Astrocyte of the spinal cord (primary cell): ENCODE measurements at regions not wholly inside any gene's neighbourhood (a gene's known extent, or its start where the extent isn't known, plus 50 kb on each side); places are given as distances from the start of the nearest gene placed in this dataset.

Experiments
- DNase-seq: peaks from one replicate; pipeline ENCODE4 v3.0.0; 2011; ENCODE audit warnings: low read depth, low spot score
- H3K4me3 ChIP-seq: 2 replicates; pipeline ENCODE4 v1.5.1; 2011; ENCODE audit warnings: low read depth, mild to moderate bottlenecking, low read length, moderate library complexity
- in situ Hi-C: cut with HindIII; loops from 2 replicates; pipeline ENCODE4 v1.10.0; 2017; ENCODE audit warnings: low sequenced_read_pairs
- TF ChIP-seq, protein P1 (sequence below): IDR thresholded peaks from 2 replicates; pipeline ENCODE4 v1.5.1; 2012; ENCODE audit warnings: low read depth, mild to moderate bottlenecking, low read length, inconsistent platforms

DNA sequence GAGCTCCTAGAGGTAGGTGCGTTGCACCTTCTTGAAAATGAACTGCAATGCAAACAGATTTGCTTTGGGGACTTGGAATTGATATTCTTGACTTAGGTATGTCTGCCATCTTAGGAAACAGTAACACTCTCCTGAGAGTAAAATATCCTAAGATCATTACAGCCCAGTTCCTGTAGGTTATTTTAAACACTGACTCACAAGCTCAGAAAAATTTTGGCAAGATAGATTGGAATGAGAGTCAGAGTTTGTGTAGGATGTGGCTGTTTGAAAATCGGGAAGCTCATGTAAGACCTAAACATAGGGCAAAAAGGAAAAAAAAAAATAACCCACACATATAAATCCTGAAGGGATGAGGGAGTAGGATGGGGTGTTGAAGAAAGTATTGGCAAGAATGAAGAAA is 377.0 kb upstream of the LRRC4C start:
- in situ Hi-C loops: no loop called here
- no peak for DNase-seq
- TF ChIP-seq, protein P1, sequence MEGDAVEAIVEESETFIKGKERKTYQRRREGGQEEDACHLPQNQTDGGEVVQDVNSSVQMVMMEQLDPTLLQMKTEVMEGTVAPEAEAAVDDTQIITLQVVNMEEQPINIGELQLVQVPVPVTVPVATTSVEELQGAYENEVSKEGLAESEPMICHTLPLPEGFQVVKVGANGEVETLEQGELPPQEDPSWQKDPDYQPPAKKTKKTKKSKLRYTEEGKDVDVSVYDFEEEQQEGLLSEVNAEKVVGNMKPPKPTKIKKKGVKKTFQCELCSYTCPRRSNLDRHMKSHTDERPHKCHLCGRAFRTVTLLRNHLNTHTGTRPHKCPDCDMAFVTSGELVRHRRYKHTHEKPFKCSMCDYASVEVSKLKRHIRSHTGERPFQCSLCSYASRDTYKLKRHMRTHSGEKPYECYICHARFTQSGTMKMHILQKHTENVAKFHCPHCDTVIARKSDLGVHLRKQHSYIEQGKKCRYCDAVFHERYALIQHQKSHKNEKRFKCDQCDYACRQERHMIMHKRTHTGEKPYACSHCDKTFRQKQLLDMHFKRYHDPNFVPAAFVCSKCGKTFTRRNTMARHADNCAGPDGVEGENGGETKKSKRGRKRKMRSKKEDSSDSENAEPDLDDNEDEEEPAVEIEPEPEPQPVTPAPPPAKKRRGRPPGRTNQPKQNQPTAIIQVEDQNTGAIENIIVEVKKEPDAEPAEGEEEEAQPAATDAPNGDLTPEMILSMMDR: no peak
- H3K4me3 ChIP-seq: no peak overlapping the region

DNA sequence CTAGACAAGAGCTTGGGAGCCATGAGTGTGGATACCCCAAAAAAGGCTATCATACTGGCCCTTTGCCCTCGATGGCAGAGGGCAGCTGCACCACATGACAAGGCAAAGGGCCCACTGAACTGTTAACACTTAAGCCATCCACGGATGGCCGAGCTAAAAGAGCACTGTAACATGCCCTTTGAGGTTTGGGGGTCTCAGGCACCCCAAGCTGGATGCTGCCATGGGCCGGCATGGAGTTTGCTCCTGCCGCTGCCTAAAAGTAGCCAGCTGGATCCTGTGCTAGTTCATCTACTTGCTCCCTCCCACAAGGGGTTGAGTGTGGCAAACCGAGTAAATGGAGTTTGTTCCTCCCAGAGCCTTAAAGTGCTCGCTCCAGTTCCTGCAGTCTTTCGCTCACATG is 383.2 kb upstream of the LRRC4C start:
- in situ Hi-C loops: no loop called here

DNA sequence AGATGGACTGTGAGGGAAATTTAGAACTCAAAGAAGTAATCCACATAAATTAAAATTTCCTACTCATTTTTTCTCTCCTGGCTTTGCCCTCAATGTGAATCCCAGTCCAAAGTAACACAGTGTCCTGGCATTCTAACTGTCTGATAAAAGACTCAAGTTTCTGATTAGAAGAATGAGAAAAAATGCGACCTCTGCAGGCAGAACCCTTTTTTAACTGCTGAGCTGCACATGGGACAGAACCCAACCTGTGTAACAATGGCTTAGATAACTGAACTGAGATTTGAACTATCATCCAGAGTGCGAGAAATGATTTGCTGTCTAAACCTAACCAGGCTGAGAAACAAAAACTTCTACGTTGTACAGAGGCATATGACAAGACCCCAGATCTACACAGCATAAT is 385.6 kb upstream of the LRRC4C start:
- in situ Hi-C loops: no loop called here
- H3K4me3 ChIP-seq: no peak overlapping the region
- TF ChIP-seq, protein P1: no peak
- DNase-seq: no peak

More for the DNA sequence above, 383.2 kb upstream of the LRRC4C start:
- no peak for DNase-seq
- H3K4me3 ChIP-seq: no peak overlapping the region
- TF ChIP-seq, protein P1: no peak

DNA sequence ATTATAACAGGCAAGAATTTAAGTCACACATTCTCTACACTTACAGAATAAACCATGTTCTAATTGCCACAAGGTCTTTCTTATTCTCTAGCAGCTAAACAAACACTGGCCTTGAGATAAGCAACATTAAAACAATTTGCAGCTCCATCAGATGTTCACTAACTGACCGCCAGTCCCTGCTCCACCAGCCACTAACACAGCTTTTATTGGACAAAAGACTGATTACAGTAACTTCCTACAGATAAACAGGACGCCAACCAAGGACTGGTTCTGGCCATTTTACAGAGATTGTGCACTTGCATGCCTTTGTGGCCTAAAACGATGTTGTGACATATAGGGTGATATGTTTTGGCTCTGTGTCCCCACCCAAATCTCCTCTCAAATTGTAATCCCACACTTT is 388.9 kb upstream of the LRRC4C start:
- in situ Hi-C loops: no loop called here
- no peak overlapping the region for H3K4me3 ChIP-seq
- DNase-seq: no peak
- TF ChIP-seq, protein P1: no peak

DNA sequence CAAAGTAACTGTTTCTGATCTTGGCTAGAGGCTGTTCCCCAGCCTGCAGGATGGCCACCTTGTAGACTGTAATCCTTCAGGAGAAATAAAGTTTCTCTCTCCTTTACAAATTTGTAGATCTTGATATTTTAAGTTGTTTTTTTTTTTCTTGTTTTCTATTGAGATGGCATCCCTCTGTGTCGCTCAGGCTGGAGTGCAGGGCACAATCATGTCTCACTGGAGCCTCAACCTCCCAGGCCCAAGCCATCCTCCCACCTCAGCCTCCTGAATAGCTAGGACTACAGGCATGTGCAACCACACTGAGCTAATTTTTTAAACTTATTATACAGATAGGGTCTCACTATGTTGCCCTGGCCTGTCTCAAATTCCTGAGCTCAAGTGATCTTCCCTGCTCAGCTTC is 389.8 kb upstream of the LRRC4C start:
- TF ChIP-seq, protein P1: no peak
- DNase-seq: no peak
- in situ Hi-C loops: no loop called here
- H3K4me3 ChIP-seq: no peak overlapping the region

DNA sequence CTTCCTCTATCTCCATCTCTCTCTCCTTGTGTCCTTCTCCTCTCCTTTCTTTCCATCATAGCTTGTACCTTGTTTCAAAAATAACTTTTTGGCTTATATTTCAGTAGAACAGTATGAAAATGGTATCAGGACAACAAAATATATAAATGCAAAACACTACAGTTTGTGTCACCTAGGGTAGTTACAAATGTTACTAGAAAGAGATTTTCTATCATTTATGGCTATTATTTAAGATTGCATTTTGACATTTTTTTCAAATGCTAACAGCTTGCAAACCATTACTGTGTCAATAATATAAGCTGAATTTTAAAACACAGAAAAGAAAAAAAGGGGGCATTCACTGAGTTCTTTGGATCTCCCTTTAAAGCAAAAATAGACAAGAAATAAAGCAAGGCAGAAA is 392.3 kb upstream of the LRRC4C start:
- in situ Hi-C loops: no loop called here
- TF ChIP-seq, protein P1: no peak
- no peak for DNase-seq
- no peak overlapping the region for H3K4me3 ChIP-seq

DNA sequence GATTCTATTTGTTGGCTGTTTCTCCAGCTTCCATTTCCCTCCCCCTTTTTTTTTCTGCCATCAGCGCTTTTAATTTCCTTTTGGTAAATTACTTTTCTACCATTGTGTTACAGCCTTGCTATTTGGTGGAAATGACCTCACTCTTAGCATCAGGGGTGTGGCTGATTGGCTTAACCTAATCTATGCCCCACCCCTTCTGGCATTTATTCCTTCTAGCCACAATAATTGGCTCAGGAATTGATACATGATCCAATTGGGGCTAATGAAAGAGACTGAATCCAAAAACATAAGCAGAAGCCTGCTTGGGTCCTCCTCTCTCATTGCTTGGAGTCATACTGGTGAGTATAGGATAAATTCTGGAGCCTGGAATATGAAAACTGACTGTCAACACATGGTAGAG is 402.4 kb upstream of the LRRC4C start:
- DNase-seq: no peak
- H3K4me3 ChIP-seq: no peak overlapping the region
- in situ Hi-C loops: no loop called here
- TF ChIP-seq, protein P1: no peak
